ENCODE measurements at regions not wholly inside any gene's neighbourhood (a gene's known extent, or its start where the extent isn't known, plus 50 kb on each side); places are given as distances from the start of the nearest gene placed in this dataset. TPM values are rescaled to one million over a fixed set of nuclear protein-coding genes. Genes with fewer than 3 reads are reported as not detected.

- no peak for TF ChIP-seq SP1 (IDR thresholded peaks at IDR 0.05)
Measured at GRCh38 chr11:86119077-86119476, 50.2 kb upstream of the PICALM start (continued).

Small RNA genes lying in the stretch of these regions (small RNA-seq; reads per million reads assigned to genes)
- not detected for gene RNU6-560P
